HG03159 (cell line): ENCODE measurements at regions not wholly inside any gene's neighbourhood (a gene's known extent, or its start where the extent isn't known, plus 50 kb on each side); places are given as distances from the start of the nearest gene placed in this dataset.
"Not testable (repeated sequence)": the region's sequence is repeated elsewhere in the genome, so short reads cannot be mapped to it uniquely, and the experiment has no call there.

Source experiments
- ATAC-seq: cut with Tn5 transposase; IDR thresholded peaks from one replicate; pipeline ENCODE4 v1.9.1; 2021; ENCODE audit warnings: mild to moderate bottlenecking, moderate library complexity; ENCODE audit not compliant: unreplicated experiment

- ATAC-seq: no peak
Measured at GRCh38 chr5:57665146-57665936, 182.7 kb upstream of the ACTBL2 start.

GRCh38 chr5:57664700-57665099 lies 182.1 kb upstream of the ACTBL2 start:
- no peak for ATAC-seq

GRCh38 chr5:57663466-57663865 lies 180.9 kb upstream of the ACTBL2 start:
- no peak for ATAC-seq

- no peak for ATAC-seq
Measured at GRCh38 chr5:57662991-57663390, 180.4 kb upstream of the ACTBL2 start.

GRCh38 chr5:57659886-57660285 lies 177.3 kb upstream of the ACTBL2 start:
- ATAC-seq: no peak

- ATAC-seq: no peak
Measured at GRCh38 chr5:57658018-57658417, 175.4 kb upstream of the ACTBL2 start.

- ATAC-seq: no peak
Measured at GRCh38 chr5:57655228-57655627, 172.6 kb upstream of the ACTBL2 start.

GRCh38 chr5:57653636-57654290 lies 171.2 kb upstream of the ACTBL2 start:
- no peak for ATAC-seq

GRCh38 chr5:57651127-57651526 lies 168.5 kb upstream of the ACTBL2 start:
- ATAC-seq: no peak

GRCh38 chr5:57650360-57651069 lies 167.9 kb upstream of the ACTBL2 start:
- ATAC-seq: peak; percentile 98

GRCh38 chr5:57642698-57643097 lies 160.1 kb upstream of the ACTBL2 start:
- no peak for ATAC-seq

- no peak for ATAC-seq
Measured at GRCh38 chr5:57642066-57642465, 159.5 kb upstream of the ACTBL2 start.

- ATAC-seq: no peak
Measured at GRCh38 chr5:57635146-57635777, 152.7 kb upstream of the ACTBL2 start.

GRCh38 chr5:57632937-57633336 lies 150.3 kb upstream of the ACTBL2 start:
- ATAC-seq: no peak

- ATAC-seq: not testable (repeated sequence)
Measured at GRCh38 chr5:57631139-57631538, 148.5 kb upstream of the ACTBL2 start.

- ATAC-seq: no peak
Measured at GRCh38 chr5:57627661-57628060, 145.1 kb upstream of the ACTBL2 start.

- no peak for ATAC-seq
Measured at GRCh38 chr5:57626703-57627102, 144.1 kb upstream of the ACTBL2 start.

- ATAC-seq: no peak
Measured at GRCh38 chr5:57621624-57622023, 139.0 kb upstream of the ACTBL2 start.

GRCh38 chr5:57618767-57619381 lies 136.3 kb upstream of the ACTBL2 start:
- no peak for ATAC-seq

- no peak for ATAC-seq
Measured at GRCh38 chr5:57613741-57614140, 131.1 kb upstream of the ACTBL2 start.

- no peak for ATAC-seq
Measured at GRCh38 chr5:57611177-57611576, 128.6 kb upstream of the ACTBL2 start.
